ENCODE measurements at regions not wholly inside any gene's neighbourhood (a gene's known extent, or its start where the extent isn't known, plus 50 kb on each side); places are given as distances from the start of the nearest gene placed in this dataset.
"Not testable (repeated sequence)": the region's sequence is repeated elsewhere in the genome, so short reads cannot be mapped to it uniquely, and the experiment has no call there.

DNA sequence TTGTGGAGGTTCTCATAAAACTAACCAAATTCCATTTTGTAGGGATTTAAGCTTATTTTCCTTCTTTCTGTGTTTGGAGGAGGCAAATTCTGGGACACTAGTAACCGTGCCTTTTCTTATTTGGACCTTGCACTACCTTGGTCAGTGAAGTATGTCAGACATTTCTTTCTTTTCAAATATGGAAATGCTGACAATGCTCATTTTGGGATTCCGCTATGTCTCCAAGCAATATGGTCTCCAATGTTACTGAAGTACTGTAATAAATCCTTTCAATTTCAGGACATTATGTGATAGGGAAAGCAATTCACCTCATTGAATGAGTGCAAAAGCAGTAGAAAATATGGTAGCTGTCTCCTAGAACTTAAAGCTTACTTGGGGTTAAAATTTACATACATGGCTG is 372.3 kb downstream of the HLX start:
- no peak for DNase-seq (ENCODE audit: low read depth in 1 of 2, low spot score in 1 of 2)
- TF ChIP-seq SPI1 (IDR thresholded peaks at IDR 0.05; ENCODE audit: borderline replicate concordance, low read depth) (no peak), POLR2AphosphoS5 (IDR thresholded peaks at IDR 0.05; ENCODE audit: low read depth) (no peak)
- Histone ChIP-seq H3K4me3 (replicated peaks; ENCODE audit: insufficient read depth, low read length) (no peak overlapping the region), H3K27me3 (ENCODE audit: insufficient read depth, poor library complexity, severe bottlenecking) (no peaks in the 10 kb centered on the region), H3K27ac (replicated peaks) (no peak overlapping the region)

DNA sequence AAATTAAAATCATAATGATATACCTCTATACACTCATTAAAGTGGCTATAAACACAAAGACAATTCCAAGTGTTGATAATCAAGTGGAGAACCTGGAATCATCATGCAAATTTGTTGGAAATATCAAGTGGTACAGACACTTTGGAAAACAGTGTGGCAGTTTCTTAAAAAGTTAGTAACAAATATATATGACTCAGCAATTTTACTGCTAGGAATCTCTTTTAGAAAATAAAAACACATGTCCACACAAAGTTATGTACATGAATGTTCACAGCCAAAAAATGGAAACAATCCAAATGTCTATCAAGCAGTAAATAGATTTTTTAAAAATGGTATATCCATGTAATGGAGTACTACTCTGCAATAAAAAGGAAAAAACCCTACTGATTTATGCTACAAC is 375.6 kb downstream of the HLX start:
- TF ChIP-seq POLR2AphosphoS5 (IDR thresholded peaks at IDR 0.05; ENCODE audit: low read depth), result no peak
- TF ChIP-seq, protein P1, sequence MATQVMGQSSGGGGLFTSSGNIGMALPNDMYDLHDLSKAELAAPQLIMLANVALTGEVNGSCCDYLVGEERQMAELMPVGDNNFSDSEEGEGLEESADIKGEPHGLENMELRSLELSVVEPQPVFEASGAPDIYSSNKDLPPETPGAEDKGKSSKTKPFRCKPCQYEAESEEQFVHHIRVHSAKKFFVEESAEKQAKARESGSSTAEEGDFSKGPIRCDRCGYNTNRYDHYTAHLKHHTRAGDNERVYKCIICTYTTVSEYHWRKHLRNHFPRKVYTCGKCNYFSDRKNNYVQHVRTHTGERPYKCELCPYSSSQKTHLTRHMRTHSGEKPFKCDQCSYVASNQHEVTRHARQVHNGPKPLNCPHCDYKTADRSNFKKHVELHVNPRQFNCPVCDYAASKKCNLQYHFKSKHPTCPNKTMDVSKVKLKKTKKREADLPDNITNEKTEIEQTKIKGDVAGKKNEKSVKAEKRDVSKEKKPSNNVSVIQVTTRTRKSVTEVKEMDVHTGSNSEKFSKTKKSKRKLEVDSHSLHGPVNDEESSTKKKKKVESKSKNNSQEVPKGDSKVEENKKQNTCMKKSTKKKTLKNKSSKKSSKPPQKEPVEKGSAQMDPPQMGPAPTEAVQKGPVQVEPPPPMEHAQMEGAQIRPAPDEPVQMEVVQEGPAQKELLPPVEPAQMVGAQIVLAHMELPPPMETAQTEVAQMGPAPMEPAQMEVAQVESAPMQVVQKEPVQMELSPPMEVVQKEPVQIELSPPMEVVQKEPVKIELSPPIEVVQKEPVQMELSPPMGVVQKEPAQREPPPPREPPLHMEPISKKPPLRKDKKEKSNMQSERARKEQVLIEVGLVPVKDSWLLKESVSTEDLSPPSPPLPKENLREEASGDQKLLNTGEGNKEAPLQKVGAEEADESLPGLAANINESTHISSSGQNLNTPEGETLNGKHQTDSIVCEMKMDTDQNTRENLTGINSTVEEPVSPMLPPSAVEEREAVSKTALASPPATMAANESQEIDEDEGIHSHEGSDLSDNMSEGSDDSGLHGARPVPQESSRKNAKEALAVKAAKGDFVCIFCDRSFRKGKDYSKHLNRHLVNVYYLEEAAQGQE (IDR thresholded peaks at IDR 0.05; ENCODE audit: insufficient replicate concordance, low read depth), result no peak
- no peak for TF ChIP-seq SPI1 (IDR thresholded peaks at IDR 0.05; ENCODE audit: borderline replicate concordance, low read depth)
- Histone ChIP-seq H3K27ac (replicated peaks) (no peak overlapping the region), H3K4me3 (replicated peaks; ENCODE audit: insufficient read depth, low read length) (no peak overlapping the region), H3K27me3 (ENCODE audit: insufficient read depth, poor library complexity, severe bottlenecking) (no peaks in the 10 kb centered on the region)
- DNase-seq (ENCODE audit: low read depth in 1 of 2, low spot score in 1 of 2), result no peak

DNA sequence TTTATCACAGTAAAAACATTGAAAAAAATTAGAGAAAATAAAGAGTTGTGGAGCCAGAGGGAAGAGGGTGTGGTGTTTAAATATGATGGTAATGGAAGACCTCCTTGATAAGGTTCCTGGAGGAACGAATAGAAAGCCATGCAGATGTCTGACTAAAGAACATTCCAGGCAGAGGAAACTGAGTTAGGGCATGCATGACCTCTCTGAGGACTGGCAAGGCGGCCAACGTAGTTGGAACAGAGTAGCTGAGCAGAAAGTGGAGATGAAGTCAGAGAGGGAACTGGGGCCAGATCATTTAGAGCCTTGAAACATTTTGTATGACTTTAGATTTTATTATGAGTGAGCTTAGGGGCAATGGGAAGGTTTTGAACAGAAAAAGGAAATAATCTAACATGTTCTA is 377.5 kb downstream of the HLX start:
- Histone ChIP-seq H3K27me3 (ENCODE audit: insufficient read depth, poor library complexity, severe bottlenecking) (no peaks in the 10 kb centered on the region), H3K27ac (replicated peaks) (no peak overlapping the region), H3K4me3 (replicated peaks; ENCODE audit: insufficient read depth, low read length) (no peak overlapping the region)
- TF ChIP-seq GABPA (IDR thresholded peaks at IDR 0.05; ENCODE audit: low read depth) (no peak), POLR2AphosphoS5 (IDR thresholded peaks at IDR 0.05; ENCODE audit: low read depth) (no peak)
- TF ChIP-seq, protein P1 (IDR thresholded peaks at IDR 0.05; ENCODE audit: insufficient replicate concordance, low read depth), result no peak
- no peak for DNase-seq (ENCODE audit: low read depth in 1 of 2, low spot score in 1 of 2)

DNA sequence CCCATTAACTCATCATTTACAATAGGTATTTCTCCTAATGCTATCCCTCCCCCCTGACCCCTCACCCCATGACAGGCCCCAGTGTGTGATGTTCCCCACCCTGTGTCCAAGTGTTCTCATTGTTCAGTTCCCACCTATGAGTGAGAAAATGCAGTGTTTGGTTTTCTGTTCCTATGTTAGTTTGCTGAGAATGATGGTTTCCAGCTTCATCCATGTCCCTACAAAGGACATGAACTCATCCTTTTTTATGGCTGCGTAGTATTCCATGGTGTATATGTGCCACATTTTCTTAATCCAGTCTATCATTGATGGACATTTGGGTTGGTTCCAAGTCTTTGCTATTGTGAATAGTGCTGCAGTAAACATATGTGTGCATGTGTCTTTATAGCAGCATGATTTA is 378.3 kb downstream of the HLX start:
- H3K27me3 ChIP-seq (ENCODE audit: insufficient read depth, poor library complexity, severe bottlenecking); DNase-seq (ENCODE audit: low read depth in 1 of 2, low spot score in 1 of 2); H3K27ac ChIP-seq (replicated peaks); H3K4me3 ChIP-seq (replicated peaks; ENCODE audit: insufficient read depth, low read length): not testable (repeated sequence)

DNA sequence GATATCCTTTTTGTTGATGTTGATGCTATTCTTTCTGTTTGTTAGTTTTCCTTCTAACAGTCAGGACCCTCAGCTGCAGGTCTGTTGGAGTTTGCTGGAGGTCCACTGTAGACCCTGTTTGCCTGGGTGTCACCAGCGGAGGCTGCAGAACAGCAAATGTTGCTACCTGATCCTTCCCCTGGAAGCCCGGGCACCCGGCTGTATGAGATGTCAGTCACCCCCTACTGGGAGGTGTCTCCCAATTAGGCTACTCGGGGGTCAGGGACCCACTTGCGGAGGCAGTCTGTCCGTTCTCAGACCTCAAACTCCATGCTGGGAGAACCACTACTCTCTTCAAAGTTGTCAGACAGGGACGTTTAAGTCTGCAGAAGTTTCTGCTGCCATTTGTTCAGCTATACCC is 383.4 kb downstream of the HLX start:
- H3K4me3 ChIP-seq (replicated peaks; ENCODE audit: insufficient read depth, low read length); H3K27me3 ChIP-seq (ENCODE audit: insufficient read depth, poor library complexity, severe bottlenecking): not testable (repeated sequence)

DNA sequence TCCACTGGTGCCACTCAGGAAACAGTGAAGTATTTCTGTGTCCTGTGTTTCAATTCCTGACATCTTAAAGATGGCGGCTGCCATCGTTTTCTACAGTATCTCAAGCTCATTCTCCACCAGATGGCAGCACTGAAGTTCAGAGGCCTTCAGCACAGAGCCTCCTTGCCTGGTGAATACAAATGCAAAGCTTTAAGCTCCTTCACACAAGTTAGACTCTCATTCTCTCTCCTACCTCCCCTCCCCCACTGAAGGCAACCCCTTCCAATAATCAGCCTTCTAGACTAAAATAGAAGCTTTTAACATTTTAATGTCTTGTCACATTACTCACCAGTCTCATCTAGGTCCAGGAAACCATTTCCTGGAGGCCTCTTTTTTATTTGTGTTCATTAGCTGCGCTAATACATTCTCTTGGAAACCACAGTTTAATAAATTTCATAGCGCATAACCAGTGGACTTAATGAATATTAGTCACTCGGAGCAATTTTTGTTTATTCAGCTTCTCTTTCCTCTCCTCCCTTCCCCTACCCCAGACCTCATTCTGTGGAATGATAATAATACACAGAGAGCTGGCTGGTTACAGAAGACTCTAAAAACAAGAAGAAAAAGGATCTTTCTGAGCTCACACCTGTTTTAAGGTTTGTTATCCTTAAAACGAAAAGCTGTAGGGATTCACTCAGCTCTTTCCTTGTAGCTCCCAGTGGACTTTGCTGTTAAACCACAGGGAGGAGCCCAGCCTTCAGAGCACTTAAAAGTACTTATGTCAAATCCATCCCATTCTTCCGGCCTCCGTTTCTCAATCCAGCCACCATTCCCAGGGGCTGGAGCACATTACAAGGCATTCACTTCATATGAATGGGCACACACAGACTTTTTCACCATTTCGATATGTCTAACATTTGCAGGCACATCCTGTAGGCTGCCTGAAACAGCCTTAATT is 384.9 kb downstream of the HLX start:
- H3K27me3 ChIP-seq (ENCODE audit: insufficient read depth, poor library complexity, severe bottlenecking), result no peaks in the 10 kb centered on the region
- TF ChIP-seq SPI1 (IDR thresholded peaks at IDR 0.05; ENCODE audit: borderline replicate concordance, low read depth) (no peak), POLR2AphosphoS5 (IDR thresholded peaks at IDR 0.05; ENCODE audit: low read depth) (no peak)
- TF ChIP-seq, protein P1 (IDR thresholded peaks at IDR 0.05; ENCODE audit: insufficient replicate concordance, low read depth), result no peak
- TF ChIP-seq, protein P2, sequence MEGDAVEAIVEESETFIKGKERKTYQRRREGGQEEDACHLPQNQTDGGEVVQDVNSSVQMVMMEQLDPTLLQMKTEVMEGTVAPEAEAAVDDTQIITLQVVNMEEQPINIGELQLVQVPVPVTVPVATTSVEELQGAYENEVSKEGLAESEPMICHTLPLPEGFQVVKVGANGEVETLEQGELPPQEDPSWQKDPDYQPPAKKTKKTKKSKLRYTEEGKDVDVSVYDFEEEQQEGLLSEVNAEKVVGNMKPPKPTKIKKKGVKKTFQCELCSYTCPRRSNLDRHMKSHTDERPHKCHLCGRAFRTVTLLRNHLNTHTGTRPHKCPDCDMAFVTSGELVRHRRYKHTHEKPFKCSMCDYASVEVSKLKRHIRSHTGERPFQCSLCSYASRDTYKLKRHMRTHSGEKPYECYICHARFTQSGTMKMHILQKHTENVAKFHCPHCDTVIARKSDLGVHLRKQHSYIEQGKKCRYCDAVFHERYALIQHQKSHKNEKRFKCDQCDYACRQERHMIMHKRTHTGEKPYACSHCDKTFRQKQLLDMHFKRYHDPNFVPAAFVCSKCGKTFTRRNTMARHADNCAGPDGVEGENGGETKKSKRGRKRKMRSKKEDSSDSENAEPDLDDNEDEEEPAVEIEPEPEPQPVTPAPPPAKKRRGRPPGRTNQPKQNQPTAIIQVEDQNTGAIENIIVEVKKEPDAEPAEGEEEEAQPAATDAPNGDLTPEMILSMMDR (IDR thresholded peaks at IDR 0.05; ENCODE audit: insufficient read depth, low read length), result peak; percentile 10
- peak; percentile 14 to 49 for DNase-seq (ENCODE audit: low read depth in 1 of 2, low spot score in 1 of 2)
- H3K27ac ChIP-seq (replicated peaks), result no peak overlapping the region
- H3K4me3 ChIP-seq (replicated peaks; ENCODE audit: insufficient read depth, low read length), result no peak overlapping the region

More for the DNA sequence above, 383.4 kb downstream of the HLX start:
- not testable (repeated sequence) for DNase-seq (ENCODE audit: low read depth in 1 of 2, low spot score in 1 of 2); H3K27ac ChIP-seq (replicated peaks)
